Esophagus muscularis mucosa (tissue), 4 donors: ENCODE measurements at regions not wholly inside any gene's neighbourhood (a gene's known extent, or its start where the extent isn't known, plus 50 kb on each side); places are given as distances from the start of the nearest gene placed in this dataset.
"Not testable (repeated sequence)": the region's sequence is repeated elsewhere in the genome, so short reads cannot be mapped to it uniquely, and the experiment has no call there.

Source experiments
- CTCF ChIP-seq, 3 experiments: fragments of 200-600 bp in 2 of 3; fragments of 450-650 bp in 1 of 3; sonication (generic) in 2 of 3; IDR thresholded peaks; one replicate each; pipeline ENCODE4 v1.5.1; 2017 to 2019; ENCODE audit warnings: antibody characterized with exemption in 3 of 3, mild to moderate bottlenecking in 2 of 3, moderate library complexity in 1 of 3
- EP300 ChIP-seq: sonication (generic); formaldehyde crosslinking; IDR thresholded peaks from one replicate; pipeline ENCODE4 v1.6.1; 2017; ENCODE audit warnings: antibody characterized with exemption
- POLR2A ChIP-seq: fragments of 450-650 bp; IDR thresholded peaks from one replicate; pipeline ENCODE4 v1.6.1; 2017; ENCODE audit warnings: antibody characterized with exemption, moderate library complexity, mild to moderate bottlenecking, low read depth
- POLR2AphosphoS5 ChIP-seq, 2 donors: sonication (generic); formaldehyde crosslinking; IDR thresholded peaks; one replicate each; pipeline ENCODE4 v1.6.1; 2017; ENCODE audit warnings: antibody characterized with exemption in 2 of 2

- not testable (repeated sequence) for TF ChIP-seq EP300; POLR2AphosphoS5 (IDR thresholded peaks at IDR 0.05); POLR2A; CTCF (IDR thresholded peaks at IDR 0.05)
Observed at GRCh38 chr2:62616486-62616885, 89.0 kb upstream of the EHBP1 start.
